ENCODE measurements at regions not wholly inside any gene's neighbourhood (a gene's known extent, or its start where the extent isn't known, plus 50 kb on each side); places are given as distances from the start of the nearest gene placed in this dataset.

GRCh38 chrX:94722578-94722977 lies 1048.6 kb downstream of the FAM133A start:
- TF ChIP-seq CTCF (IDR thresholded peaks at IDR 0.05) (no peak), EZH2 (IDR thresholded peaks at IDR 0.05) (no peak), EZH2phosphoT487 (IDR thresholded peaks at IDR 0.05) (no peak)

Measured in neural progenitor cell (in vitro differentiated cells).